ENCODE measurements at regions not wholly inside any gene's neighbourhood (a gene's known extent, or its start where the extent isn't known, plus 50 kb on each side); places are given as distances from the start of the nearest gene placed in this dataset.

DNA sequence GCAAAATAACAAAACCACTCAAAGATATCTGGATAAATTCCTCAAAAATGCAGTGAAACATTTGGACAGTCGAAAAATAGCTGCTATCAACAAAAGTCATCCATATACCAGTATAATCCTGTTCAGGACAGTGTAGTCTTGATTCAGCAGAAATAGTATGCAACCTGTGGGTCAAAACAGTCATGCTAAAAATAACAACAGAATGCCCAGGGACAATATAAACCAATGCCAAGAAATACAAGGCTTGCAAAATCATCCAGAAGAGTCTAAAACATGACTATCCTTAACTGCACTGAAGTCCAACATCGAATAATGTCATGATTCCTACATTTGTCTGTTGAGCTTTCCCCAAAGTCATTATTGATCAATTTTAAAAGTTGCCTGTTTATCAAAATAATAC, 425.9 kb downstream of the FSCB start:
- no peak for ATAC-seq
- Mint-ChIP-seq H3K27me3 (no peaks in the 10 kb centered on the region), H3K36me3 (no peaks in the 10 kb centered on the region), H3K9me3 (peaks cover 3% of the 10 kb centered on the region), H3K4me1 (no peaks in the 10 kb centered on the region), H3K4me3 (no peak overlapping the region), H3K27ac (no peak overlapping the region)

DNA sequence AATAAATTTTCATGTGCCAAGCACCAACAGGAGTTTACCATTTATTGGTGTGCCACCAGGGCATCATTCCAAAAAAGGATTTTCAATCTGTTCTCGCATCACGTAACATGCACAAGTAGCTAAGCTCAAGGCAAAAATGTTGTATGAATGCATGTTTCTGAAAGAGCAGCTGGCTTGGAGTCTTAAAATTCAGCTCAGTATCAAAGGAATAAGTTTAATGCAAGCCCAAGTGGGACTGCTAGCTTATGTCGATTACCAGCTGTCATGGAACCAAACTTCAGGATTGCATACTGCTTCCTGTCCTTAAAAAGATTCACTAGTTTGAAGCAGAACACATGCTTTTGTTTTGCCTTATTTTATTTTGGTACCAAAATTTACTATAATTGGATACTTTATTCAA, 437.0 kb downstream of the FSCB start:
- Mint-ChIP-seq H3K27me3 (no peaks in the 10 kb centered on the region), H3K27ac (no peak overlapping the region)
- ATAC-seq, result no peak

DNA sequence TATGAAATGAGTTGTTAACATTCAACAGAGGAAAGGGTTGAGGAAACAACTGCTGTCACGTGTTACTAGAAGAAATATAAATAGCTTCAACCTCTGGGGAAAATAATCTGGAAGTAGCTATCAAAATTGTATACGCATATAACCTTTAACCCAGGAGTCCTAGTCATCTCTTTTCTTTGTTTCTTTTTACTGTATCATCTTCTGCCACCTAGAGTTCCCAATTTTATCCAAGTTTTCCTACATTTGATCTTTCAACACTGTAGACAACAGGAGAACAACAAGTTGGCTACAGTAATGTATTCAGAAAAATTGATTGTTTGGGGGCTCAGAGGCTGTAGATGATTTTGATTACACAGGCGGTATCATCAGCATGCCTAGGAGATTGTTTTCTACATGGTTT, 453.7 kb downstream of the FSCB start:
- peaks cover 7% of the 10 kb centered on the region for H3K9me3 Mint-ChIP-seq
- no peak overlapping the region for H3K4me3 Mint-ChIP-seq
- no peaks in the 10 kb centered on the region for H3K36me3 Mint-ChIP-seq
- ATAC-seq, result no peak
- H3K27me3 Mint-ChIP-seq, result no peaks in the 10 kb centered on the region
- no peak overlapping the region for H3K27ac Mint-ChIP-seq
- H3K4me1 Mint-ChIP-seq, result no peaks in the 10 kb centered on the region

More for the DNA sequence above, 437.0 kb downstream of the FSCB start:
- Mint-ChIP-seq H3K4me1 (no peaks in the 10 kb centered on the region), H3K4me3 (no peak overlapping the region), H3K9me3 (peaks cover 3% of the 10 kb centered on the region), H3K36me3 (no peaks in the 10 kb centered on the region)

DNA sequence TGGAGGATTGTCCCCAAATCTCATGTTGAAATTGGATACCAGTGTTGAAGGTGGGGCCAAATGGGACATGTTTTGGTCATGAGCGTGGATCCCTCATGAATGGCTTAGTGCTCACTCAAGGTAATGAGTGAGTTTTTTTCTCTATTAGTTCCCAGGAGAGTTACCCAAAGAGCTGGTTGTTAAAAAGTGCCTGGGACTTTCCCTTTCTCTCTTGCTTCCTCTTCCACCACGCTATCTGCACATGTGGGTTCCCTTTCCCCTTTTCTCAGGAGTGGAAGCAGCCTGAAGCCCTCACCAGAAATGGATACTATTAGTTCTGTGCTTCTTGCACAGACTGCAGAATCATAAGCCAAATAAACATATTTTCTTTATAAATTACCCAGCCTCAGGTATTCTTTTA, 465.4 kb downstream of the FSCB start:
- peaks cover 12% of the 10 kb centered on the region for H3K9me3 Mint-ChIP-seq
- no peak overlapping the region for H3K27ac Mint-ChIP-seq
- ATAC-seq, result peak; percentile 39
- no peaks in the 10 kb centered on the region for H3K36me3 Mint-ChIP-seq
- H3K4me3 Mint-ChIP-seq, result no peak overlapping the region
- no peaks in the 10 kb centered on the region for H3K4me1 Mint-ChIP-seq
- H3K27me3 Mint-ChIP-seq, result no peaks in the 10 kb centered on the region

DNA sequence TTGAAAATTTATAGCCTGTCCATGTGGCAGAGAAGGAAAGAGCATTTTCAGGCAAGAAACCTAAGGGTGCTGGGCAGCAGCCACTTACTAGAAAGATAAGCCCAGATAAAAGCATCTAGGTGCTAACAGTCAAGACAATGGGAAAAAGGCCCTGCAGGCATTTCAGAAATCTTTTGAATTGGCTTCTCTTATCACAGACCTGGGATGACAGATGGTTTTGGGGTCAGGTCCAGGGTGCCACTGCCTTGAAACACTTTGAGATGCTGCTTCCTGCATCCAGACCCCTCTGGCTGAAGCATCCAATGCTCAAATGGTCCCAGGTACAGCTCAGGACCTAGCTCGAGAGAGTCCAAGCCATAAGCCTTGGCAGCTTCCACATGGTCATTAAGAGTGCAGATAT, 466.5 kb downstream of the FSCB start:
- H3K27ac Mint-ChIP-seq, result no peak overlapping the region
- H3K4me3 Mint-ChIP-seq, result no peak overlapping the region
- H3K9me3 Mint-ChIP-seq, result peaks cover 12% of the 10 kb centered on the region
- H3K36me3 Mint-ChIP-seq, result no peaks in the 10 kb centered on the region
- no peaks in the 10 kb centered on the region for H3K27me3 Mint-ChIP-seq
- no peaks in the 10 kb centered on the region for H3K4me1 Mint-ChIP-seq
- ATAC-seq, result no peak

DNA sequence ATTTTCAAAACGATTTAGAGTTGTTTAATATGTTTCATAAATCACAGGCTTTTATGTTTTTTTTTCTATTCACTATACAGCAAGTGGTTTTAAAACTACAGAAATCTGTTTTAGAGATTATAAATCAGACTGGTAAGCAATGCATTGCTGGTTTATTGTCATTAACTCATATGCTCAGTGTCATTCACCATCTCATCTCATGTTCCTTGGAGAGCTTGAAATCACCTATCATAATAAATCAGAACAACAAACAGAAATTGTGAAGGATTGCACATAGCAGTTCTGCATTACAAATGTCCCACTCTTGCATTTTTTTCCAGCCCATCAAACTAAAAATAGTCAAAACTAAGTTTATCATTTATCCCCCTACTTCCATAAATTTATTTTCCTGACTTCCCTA, 470.8 kb downstream of the FSCB start:
- Mint-ChIP-seq H3K4me3 (no peak overlapping the region), H3K27ac (no peak overlapping the region), H3K36me3 (no peaks in the 10 kb centered on the region), H3K27me3 (no peaks in the 10 kb centered on the region), H3K9me3 (peaks cover 15% of the 10 kb centered on the region), H3K4me1 (no peaks in the 10 kb centered on the region)
- ATAC-seq, result no peak

DNA sequence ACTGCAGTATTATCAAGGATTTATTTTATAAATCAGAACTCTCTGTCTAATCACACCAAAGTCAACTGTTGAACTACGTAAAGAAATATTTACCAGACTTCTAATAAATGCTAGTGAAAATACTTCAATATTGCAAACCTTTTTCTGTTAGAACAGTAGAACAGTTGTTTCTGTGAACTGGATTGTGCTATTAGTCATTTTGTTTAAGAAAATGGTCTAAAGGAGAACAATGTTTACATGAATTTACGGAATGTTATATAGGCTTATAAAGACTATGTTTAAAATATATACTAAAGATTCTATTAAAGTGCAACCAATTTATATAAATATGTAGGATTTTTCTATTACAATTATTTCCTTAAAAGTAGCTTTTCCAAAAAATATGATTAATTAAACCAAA, 471.4 kb downstream of the FSCB start:
- Mint-ChIP-seq H3K27me3 (no peaks in the 10 kb centered on the region), H3K27ac (no peak overlapping the region), H3K4me1 (no peaks in the 10 kb centered on the region), H3K9me3 (peaks cover 15% of the 10 kb centered on the region), H3K36me3 (no peaks in the 10 kb centered on the region), H3K4me3 (no peak overlapping the region)
- no peak for ATAC-seq

DNA sequence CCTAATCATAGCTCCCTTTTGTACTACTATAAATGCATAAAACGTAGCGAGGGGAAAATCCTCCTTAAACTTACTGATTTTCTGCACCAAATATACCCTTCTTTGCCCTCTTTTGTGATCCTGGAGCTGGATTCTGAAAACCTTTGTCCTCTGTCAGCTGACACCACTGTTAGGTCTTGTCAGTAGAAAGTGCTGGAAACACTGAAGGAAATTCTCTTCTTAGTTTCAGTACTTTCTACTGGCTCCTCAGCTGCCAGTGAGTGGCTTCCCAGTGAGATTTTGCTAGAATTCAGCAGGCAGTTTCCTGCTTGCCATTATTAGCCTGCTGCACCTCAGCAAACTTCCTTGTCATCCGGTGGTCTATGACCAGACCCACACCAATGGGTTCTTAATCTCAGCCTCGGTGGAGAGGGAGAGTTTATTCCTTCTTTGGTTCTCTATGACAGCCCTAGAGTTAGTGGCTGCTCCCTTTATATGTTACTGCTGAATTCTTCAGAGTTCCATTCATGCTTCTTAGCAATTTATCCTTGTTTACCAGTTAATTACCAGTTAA, 476.2 kb downstream of the FSCB start:
- H3K27me3 Mint-ChIP-seq, result no peaks in the 10 kb centered on the region
- no peak overlapping the region for H3K27ac Mint-ChIP-seq
- no peaks in the 10 kb centered on the region for H3K4me1 Mint-ChIP-seq
- no peak for ATAC-seq
- H3K36me3 Mint-ChIP-seq, result no peaks in the 10 kb centered on the region
- no peak overlapping the region for H3K4me3 Mint-ChIP-seq
- H3K9me3 Mint-ChIP-seq, result peaks cover 3% of the 10 kb centered on the region

DNA sequence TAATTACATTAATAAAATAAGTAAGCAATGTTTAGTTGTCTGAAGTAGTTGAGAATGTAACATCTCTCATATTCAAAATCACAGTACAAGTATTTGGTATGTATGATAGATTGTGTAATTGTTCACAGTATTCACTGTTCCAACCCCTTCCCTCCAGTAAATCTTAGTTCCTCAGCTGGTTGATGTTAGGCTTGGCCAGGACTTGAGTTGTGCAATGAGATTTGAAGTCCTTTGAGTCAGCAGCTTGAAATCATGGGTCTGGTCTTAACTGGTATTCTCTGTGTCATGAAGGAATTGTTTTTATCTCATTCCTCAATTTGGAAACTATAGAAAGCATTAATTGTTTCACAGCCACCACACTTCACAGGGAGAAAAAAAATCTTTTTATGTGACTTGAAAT, 477.1 kb downstream of the FSCB start:
- H3K36me3 Mint-ChIP-seq, result no peaks in the 10 kb centered on the region

DNA sequence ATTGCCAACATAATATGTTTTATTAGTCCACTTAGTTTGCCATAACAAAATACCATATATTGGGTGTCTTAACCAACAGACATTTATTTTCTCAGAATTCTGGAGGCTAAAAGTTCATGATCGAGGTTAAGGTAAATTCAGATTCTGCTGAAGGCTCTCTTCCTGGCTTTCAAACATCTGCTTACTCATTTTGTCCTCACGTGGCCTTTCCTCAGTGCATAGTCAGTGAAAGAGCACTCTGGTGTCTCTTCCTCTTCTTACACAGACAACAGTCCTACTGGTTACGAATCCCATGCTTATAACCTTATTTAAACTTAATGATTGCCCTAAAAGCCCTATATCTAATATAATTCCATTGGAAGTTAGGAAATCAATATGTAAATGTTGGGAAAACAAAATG, 479.7 kb downstream of the FSCB start:
- ATAC-seq, result no peak
- Mint-ChIP-seq H3K9me3 (no peaks in the 10 kb centered on the region), H3K36me3 (no peaks in the 10 kb centered on the region), H3K27me3 (no peaks in the 10 kb centered on the region), H3K4me3 (no peak overlapping the region), H3K27ac (no peak overlapping the region), H3K4me1 (no peaks in the 10 kb centered on the region)

More for the DNA sequence above, 477.1 kb downstream of the FSCB start:
- no peak for ATAC-seq
- Mint-ChIP-seq H3K27ac (no peak overlapping the region), H3K4me1 (no peaks in the 10 kb centered on the region), H3K4me3 (no peak overlapping the region), H3K27me3 (no peaks in the 10 kb centered on the region), H3K9me3 (peaks cover 3% of the 10 kb centered on the region)

DNA sequence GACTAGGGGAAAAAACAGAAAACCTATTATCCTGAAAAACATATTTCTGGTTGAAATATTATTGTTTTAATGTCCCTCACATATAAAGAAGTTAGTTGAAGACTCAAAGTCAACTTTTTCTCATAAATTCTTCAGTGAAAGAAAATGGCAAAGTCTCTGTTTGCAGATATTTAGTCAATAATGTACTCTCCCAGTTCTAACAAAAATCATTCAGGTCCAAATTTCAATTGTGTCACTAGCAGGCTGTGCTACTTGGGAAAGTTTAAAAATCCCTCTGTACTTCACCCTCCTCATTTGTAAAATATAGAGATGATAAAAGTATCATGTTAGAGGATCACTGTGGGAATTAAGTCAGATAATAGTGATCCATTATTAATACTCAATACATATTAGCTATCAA, 496.5 kb downstream of the FSCB start:
- no peak for ATAC-seq
- no peak overlapping the region for H3K4me3 Mint-ChIP-seq
- H3K9me3 Mint-ChIP-seq, result peaks cover 16% of the 10 kb centered on the region
- no peaks in the 10 kb centered on the region for H3K36me3 Mint-ChIP-seq
- H3K27me3 Mint-ChIP-seq, result no peaks in the 10 kb centered on the region
- H3K4me1 Mint-ChIP-seq, result no peaks in the 10 kb centered on the region
- no peak overlapping the region for H3K27ac Mint-ChIP-seq

DNA sequence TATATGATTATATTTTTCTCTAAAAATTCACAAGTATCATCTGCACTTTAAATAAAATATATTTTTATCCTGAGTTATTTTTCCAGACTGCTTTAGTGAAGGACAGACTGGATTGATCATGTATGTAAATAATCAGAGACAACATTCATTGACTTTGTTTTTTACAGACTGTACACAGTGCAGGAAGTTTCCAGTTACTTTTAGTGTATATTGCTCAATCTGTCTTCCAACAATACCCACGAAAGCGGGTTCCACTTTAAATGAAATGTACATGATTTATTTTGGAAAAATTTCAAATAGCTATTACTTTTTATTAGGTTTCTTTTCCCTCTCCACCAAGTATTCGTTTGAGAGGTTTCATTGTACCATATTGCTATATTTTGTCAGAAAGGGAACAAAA, 497.0 kb downstream of the FSCB start:
- H3K9me3 Mint-ChIP-seq, result peaks cover 16% of the 10 kb centered on the region
- H3K4me1 Mint-ChIP-seq, result no peaks in the 10 kb centered on the region
- no peak overlapping the region for H3K27ac Mint-ChIP-seq
- no peak for ATAC-seq
- H3K36me3 Mint-ChIP-seq, result no peaks in the 10 kb centered on the region
- H3K27me3 Mint-ChIP-seq, result no peaks in the 10 kb centered on the region
- no peak overlapping the region for H3K4me3 Mint-ChIP-seq

DNA sequence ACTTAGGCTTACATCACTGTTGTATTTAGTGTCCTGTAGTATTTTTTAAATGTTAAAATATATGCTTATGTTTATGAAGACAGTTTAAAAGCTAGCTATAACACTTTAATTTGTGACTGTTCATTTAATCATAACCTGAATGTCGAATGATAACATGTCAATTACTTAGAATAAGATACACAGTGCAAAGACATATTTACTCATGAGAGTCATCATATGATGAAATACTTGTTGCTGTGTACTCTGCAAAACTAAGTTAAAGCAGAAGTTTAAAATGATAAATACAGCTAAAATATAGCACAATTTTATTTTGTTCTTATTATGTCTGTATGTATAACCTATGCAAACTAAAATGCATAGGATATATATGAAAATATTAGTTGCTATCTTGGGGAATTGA, 497.4 kb downstream of the FSCB start:
- no peaks in the 10 kb centered on the region for H3K27me3 Mint-ChIP-seq
- ATAC-seq, result no peak
- no peaks in the 10 kb centered on the region for H3K4me1 Mint-ChIP-seq
- no peak overlapping the region for H3K27ac Mint-ChIP-seq
- peaks cover 13% of the 10 kb centered on the region for H3K9me3 Mint-ChIP-seq
- H3K36me3 Mint-ChIP-seq, result no peaks in the 10 kb centered on the region
- H3K4me3 Mint-ChIP-seq, result no peak overlapping the region

DNA sequence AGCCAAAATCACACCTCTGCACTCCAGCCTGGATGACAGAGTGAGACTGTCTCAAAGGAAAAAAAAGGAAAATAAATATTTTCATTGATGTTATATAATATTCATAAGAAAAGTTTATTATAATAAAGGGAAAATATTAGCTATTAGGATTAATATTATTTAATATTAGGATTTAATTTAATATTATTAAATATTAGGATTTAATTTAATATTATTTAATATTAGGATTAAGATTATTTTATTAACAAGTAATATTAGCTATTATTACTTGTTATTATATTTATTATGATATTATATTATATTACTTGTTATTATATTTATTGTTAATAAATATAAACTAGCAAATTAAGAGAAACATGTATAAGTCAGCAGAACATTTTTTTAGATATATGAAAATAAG, 518.1 kb downstream of the FSCB start:
- H3K27me3 Mint-ChIP-seq, result no peaks in the 10 kb centered on the region
- H3K4me3 Mint-ChIP-seq, result no peak overlapping the region
- H3K36me3 Mint-ChIP-seq, result no peaks in the 10 kb centered on the region
- H3K9me3 Mint-ChIP-seq, result peaks cover 2% of the 10 kb centered on the region
- H3K4me1 Mint-ChIP-seq, result no peaks in the 10 kb centered on the region
- ATAC-seq, result no peak
- H3K27ac Mint-ChIP-seq, result no peak overlapping the region

DNA sequence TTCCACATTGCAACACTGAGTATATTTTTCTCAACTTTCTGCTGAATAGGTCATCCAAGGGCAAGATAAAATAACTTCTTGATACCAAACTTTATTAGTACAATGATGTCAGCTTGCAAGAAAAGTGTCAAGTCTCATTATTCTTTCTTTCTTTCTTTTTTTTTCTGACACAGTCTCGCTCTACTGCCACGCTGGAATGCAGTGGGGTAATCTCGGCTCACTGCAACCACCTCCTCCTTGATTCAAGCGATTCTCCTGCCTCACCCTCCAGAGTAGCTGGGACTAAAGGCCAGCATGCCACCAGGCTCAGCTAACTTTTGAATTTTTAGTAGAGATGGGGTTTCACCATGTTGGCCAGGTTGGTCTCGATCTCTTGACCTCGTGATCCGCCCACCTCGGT, 523.4 kb downstream of the FSCB start:
- no peaks in the 10 kb centered on the region for H3K4me1 Mint-ChIP-seq
- no peak overlapping the region for H3K27ac Mint-ChIP-seq
- H3K36me3 Mint-ChIP-seq, result no peaks in the 10 kb centered on the region
- no peak overlapping the region for H3K4me3 Mint-ChIP-seq
- ATAC-seq, result no peak
- no peaks in the 10 kb centered on the region for H3K27me3 Mint-ChIP-seq
- peaks cover 7% of the 10 kb centered on the region for H3K9me3 Mint-ChIP-seq

DNA sequence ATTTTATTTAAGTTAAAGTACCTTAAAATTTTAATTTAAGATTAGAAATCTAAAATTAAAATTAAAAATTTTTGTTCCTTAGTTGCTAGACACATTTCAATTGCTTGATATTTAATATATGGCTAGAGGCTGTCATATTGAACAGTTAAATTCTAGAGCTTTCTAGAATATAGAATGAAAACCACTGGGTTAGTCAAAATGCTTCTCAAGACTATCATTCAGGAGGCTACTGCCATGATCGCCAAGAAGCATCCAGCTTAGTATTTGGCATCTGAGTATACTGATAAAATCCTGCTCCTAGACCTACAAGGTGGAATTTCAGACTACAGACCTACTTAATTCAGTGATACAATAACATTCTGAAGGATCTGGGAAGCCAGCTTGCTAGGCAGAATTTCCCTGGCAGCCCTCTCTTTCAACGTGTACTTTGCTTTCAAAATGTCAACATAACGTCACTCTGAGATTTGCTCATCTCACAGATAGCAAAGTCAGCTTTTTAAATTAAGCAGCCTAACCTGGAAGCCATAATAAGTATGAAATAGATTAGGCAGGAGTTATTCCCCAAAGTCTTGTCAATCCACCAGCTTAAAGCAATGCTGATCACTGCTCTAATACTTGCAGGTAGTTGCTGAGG, 525.8 kb downstream of the FSCB start:
- no peak overlapping the region for H3K27ac Mint-ChIP-seq
- no peak overlapping the region for H3K4me3 Mint-ChIP-seq
- H3K4me1 Mint-ChIP-seq, result no peaks in the 10 kb centered on the region
- H3K27me3 Mint-ChIP-seq, result no peaks in the 10 kb centered on the region
- no peaks in the 10 kb centered on the region for H3K36me3 Mint-ChIP-seq
- peaks cover 7% of the 10 kb centered on the region for H3K9me3 Mint-ChIP-seq
- ATAC-seq, result no peak

DNA sequence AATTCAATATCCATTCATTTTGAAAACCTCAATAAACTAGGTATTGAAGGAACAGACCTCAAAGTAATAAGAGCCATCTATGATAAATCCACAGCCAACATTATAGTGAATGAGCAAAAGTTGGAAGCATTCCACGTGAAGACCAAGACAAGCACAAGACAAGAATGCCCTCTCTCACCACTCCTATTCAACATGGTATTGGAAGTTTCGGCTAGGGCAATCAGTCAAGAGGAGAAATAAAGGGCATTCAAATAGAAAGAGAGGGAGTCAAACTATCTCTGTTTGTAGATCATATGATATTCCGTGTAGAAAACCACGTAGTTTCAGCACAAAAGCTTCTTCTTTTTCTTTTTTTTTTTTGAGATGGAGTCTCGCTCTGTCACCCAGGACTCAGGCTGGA, 550.3 kb downstream of the FSCB start:
- H3K36me3 Mint-ChIP-seq, result no peaks in the 10 kb centered on the region
- ATAC-seq, result no peak
- H3K9me3 Mint-ChIP-seq, result peaks cover 3% of the 10 kb centered on the region
- no peak overlapping the region for H3K27ac Mint-ChIP-seq
- H3K4me3 Mint-ChIP-seq, result no peak overlapping the region
- H3K27me3 Mint-ChIP-seq, result no peaks in the 10 kb centered on the region
- no peaks in the 10 kb centered on the region for H3K4me1 Mint-ChIP-seq
